GM23338 (cell line): ENCODE measurements at regions not wholly inside any gene's neighbourhood (a gene's known extent, or its start where the extent isn't known, plus 50 kb on each side); places are given as distances from the start of the nearest gene placed in this dataset.
A peak's percentile ranks its signal among the peaks of the same experiment; 100 is the strongest.

Experiments
- ATAC-seq: fragments of 200-7000 bp; cut with Tn5 transposase; 3 replicates; pipeline ENCODE4 v1.9.1; 2020
- DNase-seq: peaks from one replicate; pipeline ENCODE4 v3.0.0-alpha.2; 2015; ENCODE audit warnings: low spot score
- H2AFZ ChIP-seq: fragments of 200-600 bp; sonication (generic); 2 replicates; pipeline ENCODE4 v1.8.0; 2016; ENCODE audit warnings: antibody characterized with exemption, mild to moderate bottlenecking, moderate library complexity
- H3F3A ChIP-seq: fragments of 200-600 bp; sonication (generic); replicated peaks from 2 replicates; pipeline ENCODE4 v1.8.0; 2017; ENCODE audit warnings: antibody characterized with exemption, mixed run types, low read depth
- H3K27ac ChIP-seq: fragments of 200-600 bp; sonication (generic); 2 replicates; pipeline ENCODE4 v1.6.1; 2016; ENCODE audit warnings: low read depth
- H3K27me3 ChIP-seq: fragments of 200-600 bp; sonication (generic); 2 replicates; pipeline ENCODE4 v1.8.0; 2016; ENCODE audit warnings: mild to moderate bottlenecking, mixed run types, moderate library complexity; ENCODE audit not compliant: insufficient read depth
- H3K36me3 ChIP-seq: fragments of 200-600 bp; sonication (generic); 2 replicates; pipeline ENCODE4 v1.8.0; 2016; ENCODE audit warnings: mild to moderate bottlenecking; ENCODE audit not compliant: insufficient read depth
- H3K4me1 ChIP-seq: fragments of 200-600 bp; sonication (generic); 2 replicates; pipeline ENCODE4 v1.8.0; 2016; ENCODE audit warnings: mild to moderate bottlenecking, moderate library complexity; ENCODE audit not compliant: insufficient read depth
- H3K4me2 ChIP-seq: fragments of 200-600 bp; sonication (generic); 2 replicates; pipeline ENCODE4 v1.7.1; 2017; ENCODE audit warnings: mixed run types
- H3K4me3 ChIP-seq: fragments of 200-600 bp; sonication (generic); 2 replicates; pipeline ENCODE4 v1.6.1; 2016; ENCODE audit warnings: mixed run types
- H3K79me2 ChIP-seq: fragments of 200-600 bp; sonication (generic); replicated peaks from 2 replicates; pipeline ENCODE4 v1.8.0; 2017; ENCODE audit warnings: mild to moderate bottlenecking; ENCODE audit not compliant: insufficient read depth
- H3K9me2 ChIP-seq: fragments of 200-600 bp; sonication (generic); 2 replicates; pipeline ENCODE4 v1.8.0; 2017; ENCODE audit not compliant: insufficient read depth
- H4K20me1 ChIP-seq: fragments of 200-600 bp; sonication (generic); replicated peaks from 2 replicates; pipeline ENCODE4 v1.8.0; 2017; ENCODE audit warnings: mild to moderate bottlenecking; ENCODE audit not compliant: insufficient read depth
- H3K27ac Mint-ChIP-seq: 2 replicates; pipeline ENCODE4 v1.8.0; 2020; ENCODE audit warnings: inconsistent platforms, mild to moderate bottlenecking, moderate library complexity, mixed read lengths
- H3K27me3 Mint-ChIP-seq: 3 replicates; pipeline ENCODE4 v1.8.0; 2022; ENCODE audit warnings: low read depth, mild to moderate bottlenecking, moderate library complexity, mixed read lengths, inconsistent platforms; ENCODE audit not compliant: insufficient read depth, poor library complexity
- H3K36me3 Mint-ChIP-seq: 3 replicates; pipeline ENCODE4 v1.8.0; 2021; ENCODE audit warnings: low read depth, mild to moderate bottlenecking, inconsistent platforms, moderate library complexity, mixed read lengths
- H3K4me1 Mint-ChIP-seq: 3 replicates; pipeline ENCODE4 v1.8.0; 2020; ENCODE audit warnings: mild to moderate bottlenecking, inconsistent platforms, mixed read lengths
- H3K4me3 Mint-ChIP-seq: 3 replicates; pipeline ENCODE4 v1.8.0; 2021; ENCODE audit warnings: moderate library complexity, mild to moderate bottlenecking, inconsistent platforms, mixed read lengths
- H3K9me3 Mint-ChIP-seq: 3 replicates; pipeline ENCODE4 v1.8.0; 2020; ENCODE audit warnings: moderate library complexity, mild to moderate bottlenecking, inconsistent platforms, mixed read lengths
- CREB1 ChIP-seq: fragments of 250-450 bp; sonication (Bioruptor Pico); IDR thresholded peaks from 2 replicates; pipeline ENCODE4 v1.5.0; 2020; ENCODE audit warnings: low read depth, mild to moderate bottlenecking, moderate library complexity
- ETS1 ChIP-seq: IDR thresholded peaks from 2 replicates; pipeline ENCODE4 v1.6.1; 2016; ENCODE audit warnings: antibody characterized with exemption
- EZH2phosphoT487 ChIP-seq: fragments of 200-600 bp; sonication (generic); IDR thresholded peaks from one replicate; pipeline ENCODE4 v1.8.1; 2018; ENCODE audit warnings: antibody characterized with exemption; ENCODE audit not compliant: unreplicated experiment
- JUNB ChIP-seq: IDR thresholded peaks from one replicate; pipeline ENCODE4 v1.6.1; 2016; ENCODE audit warnings: antibody characterized with exemption; ENCODE audit not compliant: unreplicated experiment
- NANOG ChIP-seq: IDR thresholded peaks from 2 replicates; pipeline ENCODE4 v1.6.1; 2016; ENCODE audit warnings: antibody characterized with exemption, borderline replicate concordance
- POLR2AphosphoS5 ChIP-seq: IDR thresholded peaks from 2 replicates; pipeline ENCODE4 v1.6.1; 2016; ENCODE audit warnings: antibody characterized with exemption, low read depth
- STAT1 ChIP-seq: IDR thresholded peaks from one replicate; pipeline ENCODE4 v1.6.1; 2016; ENCODE audit warnings: antibody characterized with exemption; ENCODE audit not compliant: unreplicated experiment
- ZNF331 ChIP-seq: fragments of 250-450 bp; sonication (Bioruptor Pico); IDR thresholded peaks from 2 replicates; pipeline ENCODE4 v1.5.0; 2020; ENCODE audit warnings: low read depth, mild to moderate bottlenecking, moderate library complexity
- ZNF462 ChIP-seq: fragments of 250-450 bp; sonication (Bioruptor Pico); IDR thresholded peaks from 2 replicates; pipeline ENCODE4 v1.5.0; 2020; ENCODE audit warnings: mild to moderate bottlenecking, moderate library complexity
- TF ChIP-seq, protein P1 (sequence below), 2 experiments: fragments of 200-600 bp in 1 of 2; sonication (generic) in 1 of 2; conservative IDR thresholded peaks; 2 replicates each; pipeline versions ENCODE4 v1.5.1 to v1.6.1; 2016 to 2017; ENCODE audit warnings: antibody characterized with exemption in 2 of 2, low read depth in 2 of 2, mild to moderate bottlenecking in 2 of 2, moderate library complexity in 1 of 2

DNA sequence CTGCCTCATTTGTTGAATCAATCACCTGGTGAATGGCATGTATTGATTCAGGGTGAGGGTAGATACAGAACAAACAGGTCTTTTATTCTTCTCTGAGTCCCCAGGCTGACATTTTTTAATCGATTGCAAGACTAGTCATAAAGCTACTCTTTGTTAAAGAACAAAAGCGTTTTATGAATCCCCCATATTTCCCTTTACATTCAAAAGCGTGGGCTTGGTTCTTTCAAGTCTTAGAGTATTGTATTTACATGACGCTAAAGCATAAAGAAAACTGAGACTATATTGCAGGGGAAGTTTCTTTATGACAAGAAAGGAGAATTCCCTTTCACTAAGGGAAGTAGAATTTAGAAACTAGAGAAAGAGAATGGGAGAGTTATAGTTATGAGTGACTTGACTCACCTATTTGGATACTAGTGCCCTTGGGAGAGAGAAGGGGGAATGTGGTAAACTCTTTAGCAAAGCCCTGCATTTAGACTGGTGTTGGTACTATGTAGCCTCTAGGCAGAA is 69.3 kb upstream of the PDE5A start:
- Mint-ChIP-seq H3K36me3 (no peaks in the 10 kb centered on the region), H3K27me3 (no peaks in the 10 kb centered on the region), H3K27ac (no peak overlapping the region), H3K4me1 (no peaks in the 10 kb centered on the region), H3K9me3 (no peaks in the 10 kb centered on the region), H3K4me3 (no peak overlapping the region)
- H3K9me2 ChIP-seq: no peaks in the 10 kb centered on the region
- H3K79me2 ChIP-seq: no peaks in the 10 kb centered on the region
- ATAC-seq (no peak), DNase-seq (no peak)
- no peaks in the 10 kb centered on the region for H4K20me1 ChIP-seq
- peak overlapping the region; percentile 60; the same call in 1 of the 2 replicates for H2AFZ ChIP-seq
- no peak for TF ChIP-seq STAT1
- no peak for TF ChIP-seq ZNF331 (CRISPR knock-in tag)
- TF ChIP-seq JUNB: no peak
- no peak for TF ChIP-seq ETS1
- no peak overlapping the region for H3K4me2 ChIP-seq
- no peaks in the 10 kb centered on the region for H3K27me3 ChIP-seq
- no peak overlapping the region for H3K27ac ChIP-seq
- no peaks in the 10 kb centered on the region for H3K36me3 ChIP-seq
- H3K4me1 ChIP-seq: no peaks in the 10 kb centered on the region
- H3F3A ChIP-seq: no peaks in the 10 kb centered on the region
- no peak overlapping the region for H3K4me3 ChIP-seq

DNA sequence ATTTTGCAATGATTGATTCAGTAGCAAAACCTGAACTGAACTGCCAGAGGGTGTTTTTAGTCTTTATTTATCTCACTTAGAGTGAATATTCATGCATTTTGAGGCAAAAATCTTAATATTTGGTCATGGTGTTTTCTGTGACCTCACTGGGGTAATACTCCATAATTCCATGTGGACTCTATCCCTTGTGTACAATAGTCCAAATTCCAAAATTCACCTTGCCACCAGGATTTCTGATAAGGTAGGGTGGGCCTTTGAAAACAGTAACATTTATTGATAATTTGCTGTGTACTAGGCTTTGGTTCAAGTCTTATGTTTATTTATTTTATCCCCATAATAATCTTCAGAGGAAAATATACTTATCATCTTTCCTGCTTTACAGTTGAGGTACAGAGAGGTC is 68.4 kb upstream of the PDE5A start:
- no peaks in the 10 kb centered on the region for H3K36me3 ChIP-seq
- no peaks in the 10 kb centered on the region for H3F3A ChIP-seq
- DNase-seq (no peak), ATAC-seq (no peak)
- H3K4me3 Mint-ChIP-seq: no peak overlapping the region
- no peaks in the 10 kb centered on the region for H3K4me1 ChIP-seq
- H3K9me3 Mint-ChIP-seq: peaks cover under 1% of the 10 kb centered on the region; the same call in 1 of the 3 replicates
- H3K4me3 ChIP-seq: no peak overlapping the region
- H3K27me3 ChIP-seq: no peaks in the 10 kb centered on the region
- H3K36me3 Mint-ChIP-seq: no peaks in the 10 kb centered on the region
- no peak overlapping the region for H3K27ac ChIP-seq
- H4K20me1 ChIP-seq: no peaks in the 10 kb centered on the region
- H3K4me1 Mint-ChIP-seq: no peaks in the 10 kb centered on the region
- H3K4me2 ChIP-seq: no peak overlapping the region
- H3K27ac Mint-ChIP-seq: no peak overlapping the region
- no peaks in the 10 kb centered on the region for H3K79me2 ChIP-seq
- H3K27me3 Mint-ChIP-seq: no peaks in the 10 kb centered on the region
- no peak overlapping the region for H2AFZ ChIP-seq
- no peaks in the 10 kb centered on the region for H3K9me2 ChIP-seq
- TF ChIP-seq STAT1 (no peak), CREB1 (no peak), NANOG (no peak), ZNF331 (CRISPR knock-in tag) (no peak), EZH2phosphoT487 (no peak), ETS1 (no peak), ZNF462 (CRISPR knock-in tag) (no peak), JUNB (no peak), POLR2AphosphoS5 (no peak)
- TF ChIP-seq, protein P1, sequence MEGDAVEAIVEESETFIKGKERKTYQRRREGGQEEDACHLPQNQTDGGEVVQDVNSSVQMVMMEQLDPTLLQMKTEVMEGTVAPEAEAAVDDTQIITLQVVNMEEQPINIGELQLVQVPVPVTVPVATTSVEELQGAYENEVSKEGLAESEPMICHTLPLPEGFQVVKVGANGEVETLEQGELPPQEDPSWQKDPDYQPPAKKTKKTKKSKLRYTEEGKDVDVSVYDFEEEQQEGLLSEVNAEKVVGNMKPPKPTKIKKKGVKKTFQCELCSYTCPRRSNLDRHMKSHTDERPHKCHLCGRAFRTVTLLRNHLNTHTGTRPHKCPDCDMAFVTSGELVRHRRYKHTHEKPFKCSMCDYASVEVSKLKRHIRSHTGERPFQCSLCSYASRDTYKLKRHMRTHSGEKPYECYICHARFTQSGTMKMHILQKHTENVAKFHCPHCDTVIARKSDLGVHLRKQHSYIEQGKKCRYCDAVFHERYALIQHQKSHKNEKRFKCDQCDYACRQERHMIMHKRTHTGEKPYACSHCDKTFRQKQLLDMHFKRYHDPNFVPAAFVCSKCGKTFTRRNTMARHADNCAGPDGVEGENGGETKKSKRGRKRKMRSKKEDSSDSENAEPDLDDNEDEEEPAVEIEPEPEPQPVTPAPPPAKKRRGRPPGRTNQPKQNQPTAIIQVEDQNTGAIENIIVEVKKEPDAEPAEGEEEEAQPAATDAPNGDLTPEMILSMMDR (conservative IDR thresholded peaks at IDR 0.05; ENCODE audit: low read depth in 2 of 2): no peak
